ENCODE measurements at regions not wholly inside any gene's neighbourhood (a gene's known extent, or its start where the extent isn't known, plus 50 kb on each side); places are given as distances from the start of the nearest gene placed in this dataset.

GRCh38 chr11:47904808-47905207, 56.7 kb upstream of the NUP160 start:
- TF ChIP-seq CTCF (IDR thresholded peaks at IDR 0.05) (no peak), POLR2AphosphoS5 (IDR thresholded peaks at IDR 0.05; ENCODE audit: low read depth, low read length) (no peak)
